ENCODE measurements at regions not wholly inside any gene's neighbourhood (a gene's known extent, or its start where the extent isn't known, plus 50 kb on each side); places are given as distances from the start of the nearest gene placed in this dataset.

DNA sequence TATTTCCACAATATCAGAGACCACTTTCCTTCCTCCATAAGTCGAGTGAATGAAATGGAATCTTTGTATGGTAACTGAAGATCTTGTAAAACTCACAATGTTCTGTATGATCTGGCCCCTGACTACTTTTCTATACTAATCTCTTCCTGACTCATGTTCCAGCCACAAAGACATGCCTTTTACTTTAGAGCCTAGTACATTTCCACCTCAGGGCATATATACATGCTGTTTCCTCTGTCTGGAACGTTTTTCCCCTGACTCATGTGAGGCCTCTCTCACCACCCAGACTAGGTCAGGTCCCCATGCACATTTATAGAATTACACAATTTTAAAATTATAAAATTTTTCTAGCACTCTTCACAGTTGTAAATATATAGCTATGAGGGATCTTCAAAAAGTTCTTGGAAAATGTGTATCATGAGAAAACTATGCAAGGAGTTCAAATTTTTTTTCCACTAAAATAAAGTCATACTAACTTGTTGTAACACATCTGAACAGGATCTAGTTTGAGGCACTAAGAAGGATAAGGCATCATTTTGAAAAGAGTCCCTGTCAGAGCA is 208.8 kb downstream of the SH2D1A start:
- TF ChIP-seq, protein P1, sequence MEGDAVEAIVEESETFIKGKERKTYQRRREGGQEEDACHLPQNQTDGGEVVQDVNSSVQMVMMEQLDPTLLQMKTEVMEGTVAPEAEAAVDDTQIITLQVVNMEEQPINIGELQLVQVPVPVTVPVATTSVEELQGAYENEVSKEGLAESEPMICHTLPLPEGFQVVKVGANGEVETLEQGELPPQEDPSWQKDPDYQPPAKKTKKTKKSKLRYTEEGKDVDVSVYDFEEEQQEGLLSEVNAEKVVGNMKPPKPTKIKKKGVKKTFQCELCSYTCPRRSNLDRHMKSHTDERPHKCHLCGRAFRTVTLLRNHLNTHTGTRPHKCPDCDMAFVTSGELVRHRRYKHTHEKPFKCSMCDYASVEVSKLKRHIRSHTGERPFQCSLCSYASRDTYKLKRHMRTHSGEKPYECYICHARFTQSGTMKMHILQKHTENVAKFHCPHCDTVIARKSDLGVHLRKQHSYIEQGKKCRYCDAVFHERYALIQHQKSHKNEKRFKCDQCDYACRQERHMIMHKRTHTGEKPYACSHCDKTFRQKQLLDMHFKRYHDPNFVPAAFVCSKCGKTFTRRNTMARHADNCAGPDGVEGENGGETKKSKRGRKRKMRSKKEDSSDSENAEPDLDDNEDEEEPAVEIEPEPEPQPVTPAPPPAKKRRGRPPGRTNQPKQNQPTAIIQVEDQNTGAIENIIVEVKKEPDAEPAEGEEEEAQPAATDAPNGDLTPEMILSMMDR (IDR thresholded peaks at IDR 0.05 in 2 of 3, conservative IDR thresholded peaks at IDR 0.05 in 1 of 3; ENCODE audit: borderline replicate concordance in 1 of 3, insufficient read depth in 1 of 3, low read depth in 2 of 3, low read length in 2 of 3) = no peak
- TF ChIP-seq EZH2 (IDR thresholded peaks at IDR 0.05) (no peak), EGR1 (IDR thresholded peaks at IDR 0.05; ENCODE audit: low read depth) (no peak), ZNF274 (IDR thresholded peaks at IDR 0.05; ENCODE audit: low read depth, low read length) (no peak), SP1 (IDR thresholded peaks at IDR 0.05; ENCODE audit: low read depth) (no peak), EZH2phosphoT487 (IDR thresholded peaks at IDR 0.05; ENCODE audit: borderline replicate concordance) (no peak)
- TF ChIP-seq, protein P2, sequence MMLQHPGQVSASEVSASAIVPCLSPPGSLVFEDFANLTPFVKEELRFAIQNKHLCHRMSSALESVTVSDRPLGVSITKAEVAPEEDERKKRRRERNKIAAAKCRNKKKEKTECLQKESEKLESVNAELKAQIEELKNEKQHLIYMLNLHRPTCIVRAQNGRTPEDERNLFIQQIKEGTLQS (IDR thresholded peaks at IDR 0.05) = no peak
- TF ChIP-seq, protein P3, sequence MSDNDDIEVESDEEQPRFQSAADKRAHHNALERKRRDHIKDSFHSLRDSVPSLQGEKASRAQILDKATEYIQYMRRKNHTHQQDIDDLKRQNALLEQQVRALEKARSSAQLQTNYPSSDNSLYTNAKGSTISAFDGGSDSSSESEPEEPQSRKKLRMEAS (IDR thresholded peaks at IDR 0.05) = no peak

All from HCT116 (cell line).